ENCODE measurements at regions not wholly inside any gene's neighbourhood (a gene's known extent, or its start where the extent isn't known, plus 50 kb on each side); places are given as distances from the start of the nearest gene placed in this dataset.

DNA sequence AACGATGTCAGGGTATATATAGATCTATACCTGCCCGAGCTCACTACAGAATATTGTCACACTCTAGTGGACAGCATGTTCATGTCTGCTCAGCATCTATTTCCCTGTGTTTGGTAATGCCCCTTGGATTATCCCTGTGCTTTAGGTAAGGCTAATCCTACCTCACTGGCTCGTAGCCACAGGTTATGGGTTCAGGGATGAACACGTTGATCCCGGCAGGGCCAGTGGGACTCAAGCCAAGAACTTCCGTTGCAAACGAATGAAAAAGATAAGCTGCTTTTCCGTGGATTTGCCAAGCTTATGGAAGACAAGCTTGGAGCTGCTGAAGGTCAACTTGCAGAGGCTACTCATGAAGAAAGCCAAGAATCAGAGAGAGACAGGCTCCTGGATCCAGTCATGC, 400.0 kb upstream of the TSHZ3 start:
- no peaks in the 10 kb centered on the region for H3K4me1 ChIP-seq (ENCODE audit: control insufficient read depth in 2 of 2, insufficient read depth in 1 of 2, low read depth in 1 of 2, low read length in 2 of 2)
- no peak overlapping the region for H3K4ac ChIP-seq (ENCODE audit: low read length)
- H3K79me1 ChIP-seq (ENCODE audit: low read depth, low read length): no peaks in the 10 kb centered on the region
- no peak overlapping the region for H2AFZ ChIP-seq (ENCODE audit: low read length)
- H2BK12ac ChIP-seq (ENCODE audit: low read length): no peak overlapping the region
- H3K9me3 ChIP-seq (replicated peaks in 1 of 2; ENCODE audit: control insufficient read depth in 2 of 2, insufficient read depth in 1 of 2, low read depth in 1 of 2, low read length in 2 of 2): no peaks in the 10 kb centered on the region
- no peak overlapping the region for H3K9ac ChIP-seq (ENCODE audit: low read depth, low read length, poor library complexity)
- no peak overlapping the region for H2BK120ac ChIP-seq (ENCODE audit: low read depth, low read length)
- H3K27ac ChIP-seq (replicated peaks; ENCODE audit: low read length): no peak overlapping the region
- H2BK15ac ChIP-seq (ENCODE audit: low read length): no peak overlapping the region
- H2BK5ac ChIP-seq (ENCODE audit: low read length): no peak overlapping the region
- no peaks in the 10 kb centered on the region for H3K36me3 ChIP-seq (replicated peaks in 1 of 2; ENCODE audit: control insufficient read depth in 2 of 2, insufficient read depth in 2 of 2, low read length in 2 of 2)
- H2AK5ac ChIP-seq (ENCODE audit: low read depth, low read length): no peak overlapping the region
- DNase-seq (ENCODE audit: low spot score): no peak
- no peak overlapping the region for H4K91ac ChIP-seq (ENCODE audit: low read depth, low read length, poor library complexity)
- no peak overlapping the region for H4K8ac ChIP-seq (ENCODE audit: low read depth, low read length)
- no peak overlapping the region for H3K18ac ChIP-seq (ENCODE audit: low read length)
- no peak overlapping the region for H3K4me3 ChIP-seq (ENCODE audit: low read length in 2 of 2)
- no CpG with 5 or more reads among the region's 8 CpGs for WGBS, 2 donors (ENCODE audit: extremely low coverage in 2 of 2, insufficient read length in 2 of 2, insufficient replicate concordance in 1 of 2)
- no peaks in the 10 kb centered on the region for H3K27me3 ChIP-seq (ENCODE audit: control insufficient read depth in 3 of 3, insufficient read depth in 3 of 3, low read depth in 1 of 3, low read length in 3 of 3)
- no peak overlapping the region for H3K23ac ChIP-seq (ENCODE audit: low read depth, low read length, poor library complexity)
- no peak overlapping the region for H3K4me2 ChIP-seq (ENCODE audit: insufficient read depth, low read length, poor library complexity, severe bottlenecking)
- no peak overlapping the region for H3K14ac ChIP-seq (ENCODE audit: low read length)

DNA sequence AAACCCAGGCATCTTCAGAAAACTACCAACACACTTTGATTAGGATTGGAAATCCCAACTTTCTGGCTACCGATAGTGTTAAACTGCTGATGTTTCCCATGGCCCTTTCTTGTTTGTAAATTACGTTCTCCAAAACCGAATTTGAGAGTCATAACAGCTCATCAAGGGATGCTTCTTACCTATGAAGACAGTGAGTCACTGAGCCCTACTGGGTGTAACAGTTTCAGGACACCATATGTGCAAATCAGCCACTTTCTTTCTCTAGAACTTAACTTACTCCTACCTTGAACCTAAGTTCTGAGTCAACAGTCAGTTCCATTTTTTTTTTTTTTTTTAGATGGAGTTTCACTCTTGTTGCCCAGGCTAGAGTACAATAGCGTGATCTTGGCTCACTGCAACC, 410.1 kb upstream of the TSHZ3 start:
- no CpG with 5 or more reads among the region's 4 CpGs for WGBS, 2 donors (ENCODE audit: extremely low coverage in 2 of 2, insufficient read length in 2 of 2, insufficient replicate concordance in 1 of 2)

DNA sequence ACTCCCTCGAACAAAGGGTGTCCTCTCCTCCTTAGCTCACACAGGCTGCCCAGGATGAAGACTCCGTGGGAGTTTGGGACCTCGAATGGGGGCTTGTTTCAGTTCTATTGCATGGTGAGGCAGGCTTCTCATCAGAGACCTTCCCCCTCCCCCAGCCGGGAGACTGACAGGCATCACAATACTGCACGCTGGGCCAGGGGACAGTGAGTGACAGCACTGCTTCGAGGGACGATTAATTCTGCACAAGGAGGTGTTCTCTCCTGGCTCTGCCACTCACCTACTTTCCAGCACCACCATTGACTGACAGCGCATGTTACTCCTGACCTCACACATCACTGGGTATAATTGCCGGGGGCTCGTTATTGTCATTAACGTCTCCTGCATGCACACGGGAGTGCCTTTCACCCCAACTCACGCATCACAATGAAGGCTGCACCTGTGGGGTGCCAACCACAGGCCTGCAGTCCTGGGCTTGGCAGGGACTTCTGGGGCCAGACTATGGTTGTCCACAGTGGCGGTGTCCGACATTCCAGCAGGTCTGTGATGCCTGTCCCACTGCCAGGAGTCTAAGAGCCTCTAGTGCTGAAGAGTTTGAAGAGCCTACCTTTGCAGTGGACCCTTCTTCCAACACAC, 412.2 kb upstream of the TSHZ3 start:
- H3K4ac ChIP-seq (ENCODE audit: low read length): no peak overlapping the region
- H3K27me3 ChIP-seq (ENCODE audit: control insufficient read depth in 3 of 3, insufficient read depth in 3 of 3, low read depth in 1 of 3, low read length in 3 of 3): no peaks in the 10 kb centered on the region
- H3K4me1 ChIP-seq (ENCODE audit: control insufficient read depth in 2 of 2, insufficient read depth in 1 of 2, low read depth in 1 of 2, low read length in 2 of 2): peaks cover 0 to 7% of the 10 kb centered on the region in 2 donors
- no peaks in the 10 kb centered on the region for H3K9me3 ChIP-seq (replicated peaks in 1 of 2; ENCODE audit: control insufficient read depth in 2 of 2, insufficient read depth in 1 of 2, low read depth in 1 of 2, low read length in 2 of 2)
- H2BK120ac ChIP-seq (ENCODE audit: low read depth, low read length): no peak overlapping the region
- H3K4me3 ChIP-seq (ENCODE audit: low read length in 2 of 2): no peak overlapping the region
- no peak overlapping the region for H4K91ac ChIP-seq (ENCODE audit: low read depth, low read length, poor library complexity)
- no peak overlapping the region for H2AK5ac ChIP-seq (ENCODE audit: low read depth, low read length)
- no peak overlapping the region for H2BK15ac ChIP-seq (ENCODE audit: low read length)
- DNase-seq (ENCODE audit: low spot score): no peak
- no peak overlapping the region for H3K14ac ChIP-seq (ENCODE audit: low read length)
- no peak overlapping the region for H2BK12ac ChIP-seq (ENCODE audit: low read length)
- H3K79me1 ChIP-seq (ENCODE audit: low read depth, low read length): no peaks in the 10 kb centered on the region
- no peak overlapping the region for H3K9ac ChIP-seq (ENCODE audit: low read depth, low read length, poor library complexity)
- no peak overlapping the region for H4K8ac ChIP-seq (ENCODE audit: low read depth, low read length)
- no peak overlapping the region for H2BK5ac ChIP-seq (ENCODE audit: low read length)
- H3K18ac ChIP-seq (ENCODE audit: low read length): peak overlapping the region; percentile 53
- H3K36me3 ChIP-seq (replicated peaks in 1 of 2; ENCODE audit: control insufficient read depth in 2 of 2, insufficient read depth in 2 of 2, low read length in 2 of 2): no peaks in the 10 kb centered on the region
- no peak overlapping the region for H3K27ac ChIP-seq (replicated peaks; ENCODE audit: low read length)
- H2AFZ ChIP-seq (ENCODE audit: low read length): no peak overlapping the region
- H3K23ac ChIP-seq (ENCODE audit: low read depth, low read length, poor library complexity): no peak overlapping the region
- WGBS, 2 donors (ENCODE audit: extremely low coverage in 2 of 2, insufficient read length in 2 of 2, insufficient replicate concordance in 1 of 2): no CpG with 5 or more reads among the region's 15 CpGs
- H3K4me2 ChIP-seq (ENCODE audit: insufficient read depth, low read length, poor library complexity, severe bottlenecking): no peak overlapping the region

More for the DNA sequence above, 410.1 kb upstream of the TSHZ3 start:
- Histone ChIP-seq H3K23ac (ENCODE audit: low read depth, low read length, poor library complexity) (no peak overlapping the region), H3K18ac (ENCODE audit: low read length) (no peak overlapping the region), H3K27me3 (ENCODE audit: control insufficient read depth in 3 of 3, insufficient read depth in 3 of 3, low read depth in 1 of 3, low read length in 3 of 3) (no peaks in the 10 kb centered on the region), H3K9ac (ENCODE audit: low read depth, low read length, poor library complexity) (no peak overlapping the region), H3K4me3 (ENCODE audit: low read length in 2 of 2) (no peak overlapping the region), H2BK5ac (ENCODE audit: low read length) (no peak overlapping the region), H3K79me1 (ENCODE audit: low read depth, low read length) (no peaks in the 10 kb centered on the region), H3K27ac (replicated peaks; ENCODE audit: low read length) (no peak overlapping the region), H2BK120ac (ENCODE audit: low read depth, low read length) (no peak overlapping the region), H2BK12ac (ENCODE audit: low read length) (no peak overlapping the region), H2AK5ac (ENCODE audit: low read depth, low read length) (no peak overlapping the region), H3K4me2 (ENCODE audit: insufficient read depth, low read length, poor library complexity, severe bottlenecking) (no peak overlapping the region), H4K8ac (ENCODE audit: low read depth, low read length) (no peak overlapping the region), H3K9me3 (replicated peaks in 1 of 2; ENCODE audit: control insufficient read depth in 2 of 2, insufficient read depth in 1 of 2, low read depth in 1 of 2, low read length in 2 of 2) (peaks cover 0 to 2% of the 10 kb centered on the region in 2 donors), H3K14ac (ENCODE audit: low read length) (no peak overlapping the region), H3K4ac (ENCODE audit: low read length) (no peak overlapping the region), H2BK15ac (ENCODE audit: low read length) (no peak overlapping the region), H3K36me3 (replicated peaks in 1 of 2; ENCODE audit: control insufficient read depth in 2 of 2, insufficient read depth in 2 of 2, low read length in 2 of 2) (no peaks in the 10 kb centered on the region), H3K4me1 (ENCODE audit: control insufficient read depth in 2 of 2, insufficient read depth in 1 of 2, low read depth in 1 of 2, low read length in 2 of 2) (peaks cover 0 to 7% of the 10 kb centered on the region in 2 donors), H2AFZ (ENCODE audit: low read length) (no peak overlapping the region), H4K91ac (ENCODE audit: low read depth, low read length, poor library complexity) (no peak overlapping the region)
- DNase-seq (ENCODE audit: low spot score): no peak

GRCh38 chr19:31770223-31770622, 421.0 kb upstream of the TSHZ3 start:
- no CpG with 5 or more reads among the region's 4 CpGs for WGBS, 2 donors (ENCODE audit: extremely low coverage in 2 of 2, insufficient read length in 2 of 2, insufficient replicate concordance in 1 of 2)
- DNase-seq (ENCODE audit: low spot score): no peak

More at GRCh38 chr19:31770223-31770622, 421.0 kb upstream of the TSHZ3 start:
- Histone ChIP-seq H3K4me2 (ENCODE audit: insufficient read depth, low read length, poor library complexity, severe bottlenecking) (no peak overlapping the region), H3K36me3 (replicated peaks in 1 of 2; ENCODE audit: control insufficient read depth in 2 of 2, insufficient read depth in 2 of 2, low read length in 2 of 2) (no peaks in the 10 kb centered on the region), H4K91ac (ENCODE audit: low read depth, low read length, poor library complexity) (no peak overlapping the region), H3K9ac (ENCODE audit: low read depth, low read length, poor library complexity) (no peak overlapping the region), H3K4me3 (ENCODE audit: low read length in 2 of 2) (no peak overlapping the region), H3K23ac (ENCODE audit: low read depth, low read length, poor library complexity) (no peak overlapping the region), H3K27me3 (ENCODE audit: control insufficient read depth in 3 of 3, insufficient read depth in 3 of 3, low read depth in 1 of 3, low read length in 3 of 3) (no peaks in the 10 kb centered on the region), H3K14ac (ENCODE audit: low read length) (no peak overlapping the region), H2BK5ac (ENCODE audit: low read length) (no peak overlapping the region), H3K18ac (ENCODE audit: low read length) (no peak overlapping the region), H2AFZ (ENCODE audit: low read length) (no peak overlapping the region), H3K4ac (ENCODE audit: low read length) (no peak overlapping the region), H3K4me1 (ENCODE audit: control insufficient read depth in 2 of 2, insufficient read depth in 1 of 2, low read depth in 1 of 2, low read length in 2 of 2) (no peaks in the 10 kb centered on the region), H3K27ac (replicated peaks; ENCODE audit: low read length) (no peak overlapping the region), H2AK5ac (ENCODE audit: low read depth, low read length) (no peak overlapping the region), H3K79me1 (ENCODE audit: low read depth, low read length) (no peaks in the 10 kb centered on the region), H4K8ac (ENCODE audit: low read depth, low read length) (no peak overlapping the region), H2BK120ac (ENCODE audit: low read depth, low read length) (no peak overlapping the region), H2BK12ac (ENCODE audit: low read length) (no peak overlapping the region), H2BK15ac (ENCODE audit: low read length) (no peak overlapping the region), H3K9me3 (replicated peaks in 1 of 2; ENCODE audit: control insufficient read depth in 2 of 2, insufficient read depth in 1 of 2, low read depth in 1 of 2, low read length in 2 of 2) (no peaks in the 10 kb centered on the region)

Measured in neuronal stem cell (in vitro differentiated cells).